ENCODE measurements at regions not wholly inside any gene's neighbourhood (a gene's known extent, or its start where the extent isn't known, plus 50 kb on each side); places are given as distances from the start of the nearest gene placed in this dataset.

GRCh38 chr2:217332866-217333265 lies 473.0 kb upstream of the TNP1 start:
- Histone ChIP-seq H3K4me1 (ENCODE audit: control insufficient read depth, insufficient read depth, low read length) (no peaks in the 10 kb centered on the region), H4K20me1 (ENCODE audit: control insufficient read depth, insufficient read depth) (no peaks in the 10 kb centered on the region), H2AFZ (ENCODE audit: control insufficient read depth, low read depth, low read length) (no peak overlapping the region), H3K36me3 (ENCODE audit: control insufficient read depth in 2 of 2, insufficient read depth in 2 of 2, low read length in 1 of 2) (no peaks in the 10 kb centered on the region), H3K79me2 (ENCODE audit: control insufficient read depth, insufficient read depth, low read length) (no peaks in the 10 kb centered on the region), H3K9ac (ENCODE audit: control insufficient read depth, insufficient read depth, low read length) (no peak overlapping the region), H3K27me3 (replicated peaks in 1 of 2; ENCODE audit: control insufficient read depth in 2 of 2, insufficient read depth in 2 of 2, low read length in 1 of 2) (no peaks in the 10 kb centered on the region), H3K9me3 (replicated peaks; ENCODE audit: control insufficient read depth, insufficient read depth, low read length) (no peaks in the 10 kb centered on the region), H3K4me2 (ENCODE audit: control insufficient read depth, insufficient read depth) (no peak overlapping the region), H3K27ac (ENCODE audit: control insufficient read depth, insufficient read depth) (no peak overlapping the region), H3K4me3 (no peak overlapping the region)
- ChIA-PET RAD21 (ENCODE audit: unreplicated experiment) (no interaction called here), POLR2A (no interaction called here), SMC1A (ENCODE audit: uncharacterized antibody, unreplicated experiment) (no interaction called here), CTCF (interaction anchor here (0.7 kb wide), 1 partner anchor 25 kb away, joined by 3 read pairs; no protein-coding TSS in a partner anchor)
- intact Hi-C loops (cut with micrococcal nuclease; ENCODE audit: unreplicated experiment), result no loop called here
- TF ChIP-seq MXI1 (IDR thresholded peaks at IDR 0.05; ENCODE audit: low read depth, low read length) (no peak), CHD4 (IDR thresholded peaks at IDR 0.05) (no peak), ASH2L (IDR thresholded peaks at IDR 0.05; ENCODE audit: borderline replicate concordance, low read depth) (no peak), ZNF217 (IDR thresholded peaks at IDR 0.05) (no peak), SUZ12 (IDR thresholded peaks at IDR 0.05; ENCODE audit: unreplicated experiment) (no peak), NFIC (IDR thresholded peaks at IDR 0.05; ENCODE audit: low read depth, low read length) (no peak), NFYA (IDR thresholded peaks at IDR 0.05; ENCODE audit: borderline replicate concordance, low read depth, low read length) (no peak), ELK1 (IDR thresholded peaks at IDR 0.05; ENCODE audit: low read depth, low read length) (no peak), NRF1 (conservative IDR thresholded peaks at IDR 0.05; ENCODE audit: low read depth, low read length) (no peak), KDM1A (IDR thresholded peaks at IDR 0.05; ENCODE audit: borderline replicate concordance) (no peak), FOXM1 (IDR thresholded peaks at IDR 0.05; ENCODE audit: low read depth, low read length) (no peak), CHD1 (IDR thresholded peaks at IDR 0.05; ENCODE audit: low read depth, low read length) (no peak), SMC3 (IDR thresholded peaks at IDR 0.05; ENCODE audit: borderline replicate concordance, low read length) (no peak), ZBTB11 (CRISPR knock-in tag; IDR thresholded peaks at IDR 0.05) (no peak)
- TF ChIP-seq, protein P1, sequence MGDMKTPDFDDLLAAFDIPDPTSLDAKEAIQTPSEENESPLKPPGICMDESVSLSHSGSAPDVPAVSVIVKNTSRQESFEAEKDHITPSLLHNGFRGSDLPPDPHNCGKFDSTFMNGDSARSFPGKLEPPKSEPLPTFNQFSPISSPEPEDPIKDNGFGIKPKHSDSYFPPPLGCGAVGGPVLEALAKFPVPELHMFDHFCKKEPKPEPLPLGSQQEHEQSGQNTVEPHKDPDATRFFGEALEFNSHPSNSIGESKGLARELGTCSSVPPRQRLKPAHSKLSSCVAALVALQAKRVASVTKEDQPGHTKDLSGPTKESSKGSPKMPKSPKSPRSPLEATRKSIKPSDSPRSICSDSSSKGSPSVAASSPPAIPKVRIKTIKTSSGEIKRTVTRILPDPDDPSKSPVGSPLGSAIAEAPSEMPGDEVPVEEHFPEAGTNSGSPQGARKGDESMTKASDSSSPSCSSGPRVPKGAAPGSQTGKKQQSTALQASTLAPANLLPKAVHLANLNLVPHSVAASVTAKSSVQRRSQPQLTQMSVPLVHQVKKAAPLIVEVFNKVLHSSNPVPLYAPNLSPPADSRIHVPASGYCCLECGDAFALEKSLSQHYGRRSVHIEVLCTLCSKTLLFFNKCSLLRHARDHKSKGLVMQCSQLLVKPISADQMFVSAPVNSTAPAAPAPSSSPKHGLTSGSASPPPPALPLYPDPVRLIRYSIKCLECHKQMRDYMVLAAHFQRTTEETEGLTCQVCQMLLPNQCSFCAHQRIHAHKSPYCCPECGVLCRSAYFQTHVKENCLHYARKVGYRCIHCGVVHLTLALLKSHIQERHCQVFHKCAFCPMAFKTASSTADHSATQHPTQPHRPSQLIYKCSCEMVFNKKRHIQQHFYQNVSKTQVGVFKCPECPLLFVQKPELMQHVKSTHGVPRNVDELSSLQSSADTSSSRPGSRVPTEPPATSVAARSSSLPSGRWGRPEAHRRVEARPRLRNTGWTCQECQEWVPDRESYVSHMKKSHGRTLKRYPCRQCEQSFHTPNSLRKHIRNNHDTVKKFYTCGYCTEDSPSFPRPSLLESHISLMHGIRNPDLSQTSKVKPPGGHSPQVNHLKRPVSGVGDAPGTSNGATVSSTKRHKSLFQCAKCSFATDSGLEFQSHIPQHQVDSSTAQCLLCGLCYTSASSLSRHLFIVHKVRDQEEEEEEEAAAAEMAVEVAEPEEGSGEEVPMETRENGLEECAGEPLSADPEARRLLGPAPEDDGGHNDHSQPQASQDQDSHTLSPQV (IDR thresholded peaks at IDR 0.05), result no peak
- ATAC-seq, result no peak
- no peak for FAIRE-seq
- BruUV-seq (replicated peaks), result no TSS peak
- DNase-seq (ENCODE audit: low read depth, low spot score), result no peak
- in situ Hi-C loops (cut with MboI), result no loop called here
- WGBS (ENCODE audit: insufficient coverage, insufficient replicate concordance, low lambda C conversion rate, missing lambda C conversion rate), result 57% methylated on average over 9 of the region's 9 CpGs

Measured in GM12878 (cell line).